CD4-positive, alpha-beta T cell treated with Interferon gamma for 1 hour (primary cell): ENCODE measurements at regions not wholly inside any gene's neighbourhood (a gene's known extent, or its start where the extent isn't known, plus 50 kb on each side); places are given as distances from the start of the nearest gene placed in this dataset.
"Not testable (repeated sequence)": the region's sequence is repeated elsewhere in the genome, so short reads cannot be mapped to it uniquely, and the experiment has no call there.

Source experiments
- DNase-seq: peaks from one replicate; pipeline ENCODE4 v3.0.0-alpha.2; 2020

DNA sequence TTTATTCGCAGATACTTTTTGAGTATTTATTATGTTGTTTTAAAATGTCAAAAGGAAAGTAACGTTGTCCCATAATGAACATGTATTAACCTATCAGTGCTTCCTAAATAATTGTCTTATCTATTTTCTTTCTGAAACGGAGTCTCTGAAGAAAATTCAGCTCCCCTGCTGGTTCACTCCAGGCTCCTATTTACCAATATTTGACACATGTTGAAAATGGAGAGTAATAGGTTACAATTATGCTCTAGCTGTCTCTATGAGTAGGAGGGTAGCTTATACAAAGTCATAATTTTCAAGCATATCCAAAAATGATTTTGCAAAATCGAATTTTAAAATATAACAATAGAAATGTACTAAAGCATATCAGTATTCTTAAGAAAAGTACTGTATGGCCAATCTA, 844.1 kb downstream of the CDH18 start:
- no peak for DNase-seq

DNA sequence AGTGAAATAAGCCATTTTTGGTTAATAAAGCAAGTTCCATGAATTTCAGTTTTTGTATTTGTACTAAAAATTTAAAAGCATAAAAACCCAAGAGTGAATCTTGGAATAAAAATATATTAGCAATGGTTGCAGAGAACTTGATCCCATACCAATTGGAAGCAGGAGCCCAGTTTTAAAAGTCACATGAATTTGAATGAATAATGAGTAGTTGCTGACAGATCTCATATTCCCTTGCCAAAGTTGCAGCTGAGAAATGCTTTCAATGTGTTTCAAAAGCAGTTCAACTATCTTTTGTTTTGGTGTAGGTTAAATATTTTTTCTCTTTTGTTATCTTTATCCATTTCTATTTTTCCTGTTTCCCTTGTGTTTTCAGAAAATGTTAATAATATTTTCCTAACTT, 818.6 kb downstream of the CDH18 start:
- DNase-seq = no peak

DNA sequence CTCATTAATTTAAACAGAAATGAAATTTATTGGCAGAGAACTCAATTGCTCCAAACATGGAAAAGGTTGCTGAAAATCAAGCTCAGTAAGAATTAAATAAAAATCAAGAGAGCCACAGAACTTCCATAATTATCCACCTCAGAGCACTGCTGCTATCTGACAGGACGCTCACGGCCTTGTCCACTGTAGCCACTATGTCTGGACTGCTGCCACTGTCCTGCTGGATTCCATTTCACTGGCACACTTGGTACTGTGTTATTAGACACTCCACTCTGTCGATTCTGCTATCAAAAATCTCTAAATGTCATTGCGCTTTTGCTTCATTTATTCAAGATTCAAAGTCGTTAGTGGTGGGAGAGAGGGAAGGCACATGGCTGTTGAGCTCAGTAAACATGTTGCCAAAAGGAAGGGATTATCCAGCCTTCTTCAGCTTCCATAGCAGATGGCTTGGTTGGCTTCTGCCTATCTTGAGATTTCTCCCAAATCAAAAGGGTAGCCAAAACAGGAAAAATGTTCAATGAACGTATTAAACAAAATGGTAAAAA, 815.0 kb downstream of the CDH18 start:
- DNase-seq = no peak

DNA sequence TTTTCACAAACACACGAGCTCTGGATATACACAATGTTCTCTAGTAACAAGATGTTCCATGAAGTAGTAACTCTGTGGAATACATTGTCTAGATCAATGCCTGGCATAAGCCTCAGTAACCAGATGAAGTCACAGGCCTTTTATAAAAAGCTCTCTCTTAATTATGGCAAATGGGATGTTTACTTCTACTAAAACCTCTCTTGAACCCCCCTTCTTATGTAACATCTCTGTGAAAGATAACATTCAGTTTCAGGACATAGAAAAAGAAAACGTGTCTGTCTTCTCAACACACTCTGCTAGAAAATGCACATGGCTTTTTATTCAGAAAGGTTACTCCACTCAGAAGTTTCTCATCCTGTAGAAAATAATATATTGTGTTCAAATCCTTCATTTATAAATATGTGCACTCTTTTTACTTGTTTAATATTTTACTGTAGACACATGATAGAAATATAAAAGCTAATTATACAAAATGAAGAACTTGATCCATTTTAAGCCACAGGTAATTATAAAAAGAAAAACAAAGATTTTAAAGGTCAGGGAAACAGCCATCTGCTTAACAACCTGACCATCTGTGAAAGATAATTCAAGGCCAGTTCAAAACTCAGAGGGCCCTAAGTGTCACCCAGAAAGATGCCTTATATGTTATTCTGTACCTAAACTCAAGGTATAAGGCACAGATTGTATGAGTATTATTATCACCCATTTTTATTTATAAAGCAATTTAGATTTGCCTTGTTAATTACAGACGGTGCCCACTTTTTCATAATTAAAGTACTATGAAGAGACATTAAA, 812.0 kb downstream of the CDH18 start:
- no peak for DNase-seq

DNA sequence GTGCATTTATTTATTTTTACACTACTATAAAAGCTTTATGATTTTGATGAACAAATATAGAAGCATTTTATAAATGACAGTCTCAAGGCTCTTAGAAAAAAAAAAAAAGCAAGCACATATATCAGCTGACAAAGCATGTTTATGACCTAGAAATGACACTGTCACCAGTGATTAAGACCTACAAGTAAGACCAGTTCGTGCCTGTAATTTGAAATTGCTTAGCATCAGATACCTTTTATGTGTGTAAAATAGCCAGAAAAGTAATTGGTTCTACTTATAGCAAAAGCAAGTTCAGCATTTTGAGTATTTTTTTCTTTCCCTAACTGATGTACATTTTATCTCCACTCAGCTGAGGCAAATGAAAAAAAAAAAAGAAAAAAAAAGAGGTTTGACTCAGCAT, 808.4 kb downstream of the CDH18 start:
- no peak for DNase-seq

DNA sequence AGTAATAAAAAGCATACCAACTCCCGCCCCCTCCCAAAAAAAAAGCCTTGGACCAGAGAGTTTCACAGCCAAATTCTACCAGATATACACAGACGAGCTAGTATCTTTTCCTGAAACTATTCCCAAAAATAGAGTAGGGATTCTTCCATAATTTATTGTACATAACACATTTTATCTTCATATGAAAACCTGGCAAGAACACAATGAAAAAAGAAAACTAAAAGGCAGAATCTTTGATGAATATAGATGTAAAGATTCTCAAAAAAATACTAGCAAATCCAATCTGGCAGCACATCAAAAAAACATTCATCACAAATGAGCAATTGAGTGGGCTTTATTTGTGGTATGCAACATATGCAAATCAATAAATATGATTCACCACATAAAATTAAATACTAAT, 798.8 kb downstream of the CDH18 start:
- DNase-seq = no peak

DNA sequence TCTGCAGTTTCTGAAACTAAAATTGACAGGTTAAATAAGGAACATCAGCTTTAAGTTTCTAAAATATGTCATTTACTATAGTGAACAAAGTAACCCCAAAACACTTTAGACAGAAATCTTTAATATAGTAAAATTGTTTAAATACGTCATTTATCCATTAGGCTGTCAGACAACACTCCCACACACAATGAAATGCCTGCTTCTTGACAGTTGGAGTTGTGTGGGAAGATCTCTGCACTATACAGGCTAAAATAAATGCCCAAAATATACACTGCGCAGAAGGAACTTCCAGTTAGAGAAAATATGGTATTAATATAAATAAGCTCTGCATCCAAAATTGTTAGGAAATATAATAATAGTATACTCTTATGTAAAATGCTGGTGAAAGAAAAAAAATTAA, 794.4 kb downstream of the CDH18 start:
- DNase-seq = no peak

DNA sequence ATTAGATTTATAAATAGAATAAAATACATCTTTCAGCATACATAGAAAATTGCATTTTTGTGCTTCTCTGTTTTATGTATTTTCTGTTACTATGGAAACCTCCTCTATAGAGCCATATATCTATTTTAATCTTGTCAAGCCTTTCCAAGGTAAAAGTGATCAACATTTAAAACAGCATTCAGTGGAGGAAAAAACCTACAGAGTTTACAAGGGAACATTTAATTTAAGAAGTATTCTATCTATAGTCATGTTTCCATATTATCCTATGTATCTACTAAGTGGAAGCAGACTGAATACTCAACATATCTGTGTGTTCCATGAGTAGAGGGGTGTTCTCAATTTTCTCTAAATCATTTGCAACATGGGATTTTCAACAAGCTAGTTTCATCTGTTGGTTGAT, 791.4 kb downstream of the CDH18 start:
- no peak for DNase-seq

DNA sequence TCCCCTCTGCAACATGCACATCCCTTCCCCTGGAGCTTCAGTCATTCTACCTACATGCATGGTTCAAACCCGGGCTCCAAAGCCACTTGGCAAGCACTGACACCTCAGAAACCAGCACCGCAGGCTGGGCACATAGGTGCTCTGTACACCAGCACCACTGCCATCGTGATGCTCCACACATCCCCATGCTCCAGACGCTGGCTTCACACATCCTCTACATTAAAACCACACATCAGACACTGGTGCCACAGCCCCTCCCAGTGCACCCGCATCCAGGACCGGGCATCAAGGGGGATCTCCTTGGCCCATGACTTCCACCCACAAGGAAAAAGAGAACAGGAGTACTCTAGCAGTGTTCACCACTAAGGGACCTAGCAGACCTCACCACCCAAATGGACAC, 787.7 kb downstream of the CDH18 start:
- no peak for DNase-seq

DNA sequence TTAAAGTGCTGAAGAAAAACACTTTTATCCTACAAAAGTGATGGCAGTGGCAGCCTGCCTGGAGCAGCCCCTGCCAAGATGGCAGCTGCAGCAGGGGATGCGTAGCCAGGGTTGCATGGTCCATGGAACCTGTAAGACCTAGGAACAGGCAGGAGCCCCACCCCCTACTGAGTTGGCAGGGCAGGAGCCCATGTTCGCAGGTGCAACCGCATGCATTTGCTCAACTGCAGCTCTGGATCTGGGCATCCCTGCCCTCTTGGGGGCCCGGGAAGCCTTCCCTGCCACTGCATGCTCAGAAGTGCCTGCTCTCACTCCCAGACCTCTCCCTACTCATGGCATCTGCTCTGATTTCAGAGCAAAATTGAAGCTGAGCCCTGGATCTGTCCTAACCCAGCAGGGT, 779.6 kb downstream of the CDH18 start:
- DNase-seq = no peak

DNA sequence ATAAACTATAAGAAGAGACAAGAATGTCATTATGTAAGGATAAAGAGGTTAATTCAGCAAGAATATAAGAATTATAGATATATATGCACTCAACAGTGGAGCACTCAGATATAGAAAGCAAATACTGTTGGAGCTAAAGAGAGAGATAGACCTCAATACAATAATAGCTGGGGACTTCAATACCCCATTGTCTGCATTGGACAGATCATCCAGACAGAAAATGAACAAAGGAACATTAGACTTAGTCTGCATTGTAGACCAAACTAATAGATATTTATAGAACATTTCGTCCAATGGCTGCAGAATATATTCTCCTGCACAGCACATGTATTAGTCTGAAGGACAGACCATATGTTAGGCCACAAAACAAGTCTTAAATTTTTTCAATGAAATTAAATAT, 777.1 kb downstream of the CDH18 start:
- DNase-seq = no peak

DNA sequence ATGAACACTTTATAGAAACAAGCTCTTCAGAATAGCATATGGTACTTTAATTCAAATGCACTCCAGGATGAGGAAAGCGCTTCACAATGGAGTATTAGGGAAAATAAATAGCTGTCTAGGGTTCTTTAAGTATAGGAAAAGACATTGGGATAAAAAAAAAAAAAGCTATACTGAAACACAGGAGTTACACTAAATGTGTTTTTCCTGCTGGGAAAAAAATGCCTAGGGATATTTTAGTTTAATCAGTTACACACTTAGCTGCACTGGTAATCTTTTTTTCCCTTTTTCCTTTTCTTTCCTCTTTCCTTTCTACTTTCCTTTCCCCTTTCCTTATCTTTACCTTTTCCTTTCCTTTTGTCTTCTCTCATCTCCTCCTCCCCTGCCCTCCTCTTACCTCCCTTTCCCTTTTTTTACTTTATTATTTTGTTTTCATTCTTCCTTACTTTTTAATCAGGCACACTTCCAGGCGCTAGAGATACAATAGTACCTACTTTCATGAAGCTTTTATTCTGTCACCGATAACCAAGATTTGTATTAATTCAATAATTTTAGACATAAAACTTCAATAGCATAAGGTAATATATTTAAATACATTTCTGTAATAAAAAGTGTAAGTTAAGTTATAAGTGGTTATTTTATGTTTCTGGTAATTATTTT, 758.7 kb downstream of the CDH18 start:
- DNase-seq = no peak

DNA sequence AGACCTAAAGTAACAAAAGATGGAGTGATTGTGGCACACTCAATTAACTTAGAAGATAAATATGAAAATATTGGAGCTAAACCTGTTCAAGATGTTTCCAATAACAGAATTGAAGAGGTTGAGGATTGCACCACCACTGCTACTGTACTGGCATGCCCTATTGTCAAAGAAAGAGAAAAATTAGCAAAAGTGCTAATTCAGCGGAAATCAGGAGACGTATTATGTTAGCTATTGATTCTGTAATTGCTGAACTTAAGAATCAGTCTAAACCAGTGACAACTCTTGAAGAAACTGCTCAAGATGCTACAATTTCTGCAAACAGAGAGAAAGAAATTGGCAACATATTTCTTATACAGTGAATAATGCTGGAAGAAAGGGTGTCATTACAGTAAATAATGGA, 754.4 kb downstream of the CDH18 start:
- DNase-seq = no peak

DNA sequence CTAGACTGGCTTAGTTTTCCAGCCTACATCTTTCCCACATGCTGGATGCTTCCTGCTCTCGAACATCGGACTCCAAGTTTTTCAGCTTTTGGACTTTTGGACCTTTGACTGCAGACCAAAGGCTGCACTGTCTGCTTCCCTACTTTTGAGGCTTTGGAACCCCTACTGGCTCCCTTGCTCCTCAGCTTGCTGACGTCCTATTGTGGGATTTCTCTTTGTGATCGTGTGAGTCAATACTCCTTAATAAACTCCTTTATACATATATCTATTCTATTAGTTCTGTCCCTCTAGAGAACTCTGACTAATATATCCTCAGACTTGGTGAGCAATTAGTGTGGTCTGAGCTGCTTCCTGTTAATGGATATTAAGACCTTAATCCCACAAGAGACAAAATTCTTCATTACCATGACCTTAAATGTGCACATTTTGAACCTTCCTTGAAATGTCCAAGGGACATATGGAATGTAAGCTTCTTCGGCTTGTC, 752.9 kb downstream of the CDH18 start:
- no peak for DNase-seq

DNA sequence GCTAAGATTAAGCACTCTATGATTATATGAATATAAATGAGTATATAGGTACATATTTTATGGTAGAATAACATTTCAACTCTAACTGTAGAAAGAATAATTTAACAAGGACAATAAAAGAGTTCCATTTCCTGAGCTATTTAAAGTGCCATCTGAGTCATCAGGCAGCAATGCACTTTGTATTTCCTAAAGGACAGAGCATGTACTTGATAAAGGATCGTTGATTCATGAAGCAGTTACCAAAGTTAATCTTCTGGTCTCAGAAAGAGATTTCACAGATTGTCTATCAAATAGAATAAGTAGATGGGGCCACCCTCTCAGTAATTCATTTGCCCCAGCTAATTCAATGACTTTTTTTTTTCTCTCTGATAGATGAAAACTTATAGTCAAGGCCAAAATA, 747.8 kb downstream of the CDH18 start:
- DNase-seq = no peak

DNA sequence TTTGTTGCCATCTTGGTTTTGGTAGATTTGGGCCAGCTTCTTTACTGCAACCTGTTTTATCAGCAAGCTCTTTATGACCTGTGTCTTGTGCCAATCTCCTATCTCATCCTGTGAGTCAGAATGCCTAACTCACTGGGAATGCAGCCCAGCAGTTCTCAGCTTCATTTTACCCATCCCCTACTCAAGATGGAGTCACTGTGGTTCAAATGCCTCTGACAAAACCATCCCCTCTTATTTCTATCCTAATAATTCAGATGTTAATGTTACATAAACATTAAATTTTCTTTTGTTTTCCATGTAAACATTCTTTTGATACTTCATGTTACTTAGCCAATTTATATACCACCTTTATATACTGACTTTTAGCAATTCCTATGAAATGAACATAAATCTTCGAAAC, 746.3 kb downstream of the CDH18 start:
- DNase-seq = no peak

DNA sequence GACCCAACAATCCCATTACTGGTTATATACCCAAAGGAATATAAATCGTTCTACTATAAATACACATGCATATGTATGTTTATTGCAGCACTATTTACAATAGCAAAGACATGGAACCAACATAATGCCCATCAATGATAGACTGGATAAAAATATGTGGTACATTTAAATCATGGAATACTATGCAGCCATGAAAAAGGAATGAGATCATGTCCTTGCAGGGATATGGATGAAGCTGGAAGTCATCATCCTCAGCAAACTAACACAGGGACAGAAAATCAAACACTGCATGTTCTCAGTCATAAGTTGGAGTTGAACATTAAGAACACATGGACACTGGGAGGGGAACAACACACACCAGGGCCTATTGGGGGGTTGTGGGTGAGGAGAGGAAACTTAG, 741.8 kb downstream of the CDH18 start:
- not testable (repeated sequence) for DNase-seq

DNA sequence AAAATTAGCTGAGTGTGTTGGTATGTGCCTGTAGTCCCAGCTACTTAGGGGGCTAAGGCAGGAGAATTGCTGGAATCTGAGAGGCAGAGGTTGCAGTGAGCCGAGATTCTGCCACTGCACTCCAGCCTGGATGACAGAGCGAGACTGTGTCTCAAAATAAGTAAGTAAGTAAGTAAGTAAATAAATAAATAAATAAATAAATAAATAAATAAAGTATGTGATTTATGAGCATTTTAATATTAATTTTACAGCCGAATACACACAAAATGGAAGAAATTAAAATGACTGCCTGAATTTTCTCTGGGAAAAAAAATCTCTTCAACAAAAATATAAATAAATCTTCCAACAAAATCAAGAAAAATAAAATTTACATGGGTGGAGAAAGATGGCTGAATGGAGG, 740.7 kb downstream of the CDH18 start:
- DNase-seq = no peak

DNA sequence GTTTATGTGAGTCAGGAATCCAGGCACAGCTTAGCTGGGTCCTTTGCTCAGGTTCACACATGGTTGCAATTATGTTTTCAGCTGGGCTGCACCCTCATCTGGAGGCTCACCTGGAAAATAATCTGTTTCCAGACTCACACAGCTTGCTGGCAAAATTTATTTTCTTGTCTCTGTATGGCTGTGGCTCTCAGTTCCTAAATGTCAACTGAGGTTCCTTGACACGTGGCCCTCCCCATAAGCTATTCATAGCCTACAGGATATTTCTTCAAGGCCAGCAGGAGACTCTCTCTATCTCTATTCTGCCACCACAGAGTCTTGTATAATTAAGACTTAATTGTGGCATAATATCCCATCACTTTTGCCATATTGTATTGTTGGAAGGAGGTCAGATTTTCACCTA, 732.0 kb downstream of the CDH18 start:
- no peak for DNase-seq

DNA sequence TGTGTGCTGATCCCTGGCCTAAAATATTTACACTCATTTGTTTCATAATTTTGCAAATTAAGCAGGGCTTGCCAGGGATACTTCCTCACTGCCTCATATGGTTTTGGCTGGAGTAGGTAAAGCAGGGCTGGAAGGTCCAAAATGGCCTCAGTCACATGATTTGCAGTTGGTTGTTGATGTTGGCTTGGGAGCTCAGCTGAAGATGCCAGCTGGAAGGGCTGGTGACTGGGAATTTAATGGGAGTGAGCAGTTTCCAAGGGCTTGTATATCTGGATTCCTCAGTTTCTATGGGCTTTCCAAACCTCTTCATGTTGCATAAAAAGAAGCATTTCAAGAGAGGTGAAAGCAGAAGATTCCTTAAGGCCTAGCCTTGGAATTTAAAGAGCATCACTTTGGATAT, 729.3 kb downstream of the CDH18 start:
- no peak for DNase-seq

DNA sequence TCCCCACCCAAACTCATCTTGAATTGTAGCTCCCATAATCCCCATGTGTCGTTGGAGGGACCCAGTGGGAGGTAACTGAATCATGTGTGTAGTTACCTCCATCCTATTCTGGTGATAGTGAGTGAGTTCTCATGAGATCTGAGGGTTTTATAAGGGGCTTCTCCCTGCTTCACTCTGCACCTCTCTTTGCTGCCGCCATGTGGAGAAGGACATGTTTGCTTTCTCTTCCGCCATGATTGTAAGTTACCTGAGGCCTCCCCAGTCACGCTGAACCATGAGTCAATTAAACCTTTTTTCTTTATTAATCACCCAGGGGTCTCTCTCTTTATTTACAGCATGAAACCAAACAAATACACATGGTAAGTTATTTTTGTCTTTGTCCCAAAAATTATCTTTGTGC, 726.1 kb downstream of the CDH18 start:
- DNase-seq = no peak

DNA sequence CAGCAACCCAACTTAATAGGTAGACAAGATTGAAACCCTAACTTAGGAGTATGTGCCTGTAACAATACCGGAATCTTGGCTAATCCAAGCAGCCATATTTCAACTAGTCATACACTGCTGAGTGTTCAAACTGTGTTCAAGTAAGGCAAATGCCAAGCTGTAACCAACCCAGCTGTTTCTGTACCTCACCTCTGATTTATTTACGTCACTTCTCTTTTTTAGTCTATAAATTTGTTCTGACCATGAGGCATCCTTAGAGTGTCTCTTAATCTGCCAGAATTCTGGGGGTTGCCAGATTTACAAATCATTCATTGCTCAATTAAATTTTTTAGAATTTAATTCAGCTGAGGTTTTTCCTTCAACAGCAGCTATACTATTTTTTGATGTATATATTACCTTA, 723.2 kb downstream of the CDH18 start:
- DNase-seq = no peak

DNA sequence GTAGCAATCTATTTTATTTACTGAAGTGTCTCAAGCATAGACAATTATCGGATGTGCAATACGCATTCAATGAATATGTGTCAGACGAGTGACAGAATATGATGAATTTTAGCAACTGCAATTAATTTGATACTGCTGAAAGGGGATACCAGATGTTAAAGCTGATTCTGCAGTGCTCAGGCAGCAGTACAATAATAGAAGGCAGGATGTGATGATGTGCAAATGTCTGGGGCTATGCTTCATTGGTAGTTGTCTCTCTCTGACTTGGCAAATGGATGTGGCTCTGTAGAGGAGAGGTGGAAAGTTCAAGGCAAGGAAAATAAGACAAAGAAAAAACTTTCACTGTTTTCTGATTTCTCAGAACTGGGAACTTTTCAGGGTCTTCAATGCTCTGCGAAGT, 721.2 kb downstream of the CDH18 start:
- no peak for DNase-seq

DNA sequence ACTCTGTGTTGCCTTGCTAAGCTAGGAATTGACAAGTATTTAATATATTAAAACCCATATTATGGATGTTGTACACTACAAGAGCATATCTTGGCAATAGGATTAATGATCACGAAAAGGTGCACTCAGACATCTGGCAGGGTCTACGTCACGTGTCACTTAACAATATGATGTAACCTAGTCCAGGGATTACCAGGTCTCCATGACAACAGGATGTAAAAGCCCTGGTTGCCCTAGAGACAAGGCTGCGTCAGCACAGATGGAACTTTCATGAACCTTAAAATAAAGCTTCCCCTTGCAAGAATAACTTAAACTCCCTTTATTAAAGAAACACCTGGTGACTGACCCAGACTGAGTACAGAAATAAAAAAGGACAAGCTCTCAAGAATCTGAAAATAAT, 717.8 kb downstream of the CDH18 start:
- DNase-seq = no peak

DNA sequence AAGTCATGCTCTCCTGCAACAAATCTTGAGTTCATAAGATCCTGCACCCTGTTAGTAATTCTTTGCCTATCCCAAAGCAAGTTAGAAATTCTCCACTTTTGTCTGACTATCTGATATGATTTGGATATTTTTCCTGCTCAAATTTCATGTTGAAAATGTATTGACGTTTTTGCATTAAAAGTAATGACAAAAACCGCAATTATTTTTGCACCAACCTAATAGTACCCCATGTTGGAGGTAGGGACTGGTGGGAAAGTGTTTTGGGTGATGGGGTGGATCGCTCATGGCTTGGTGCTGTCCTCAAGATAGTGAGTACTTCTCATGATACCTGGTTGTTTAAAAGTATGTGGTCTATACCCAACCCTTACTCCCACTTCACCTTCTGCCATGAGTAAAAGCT, 713.4 kb downstream of the CDH18 start:
- no peak for DNase-seq
